HG03108 (cell line): ENCODE measurements at regions not wholly inside any gene's neighbourhood (a gene's known extent, or its start where the extent isn't known, plus 50 kb on each side); places are given as distances from the start of the nearest gene placed in this dataset.
A peak's percentile ranks its signal among the peaks of the same experiment; 100 is the strongest.

Source experiments
- ATAC-seq: cut with Tn5 transposase; IDR thresholded peaks from one replicate; pipeline ENCODE4 v1.9.1; 2021; ENCODE audit warnings: moderate library complexity; ENCODE audit not compliant: unreplicated experiment

DNA sequence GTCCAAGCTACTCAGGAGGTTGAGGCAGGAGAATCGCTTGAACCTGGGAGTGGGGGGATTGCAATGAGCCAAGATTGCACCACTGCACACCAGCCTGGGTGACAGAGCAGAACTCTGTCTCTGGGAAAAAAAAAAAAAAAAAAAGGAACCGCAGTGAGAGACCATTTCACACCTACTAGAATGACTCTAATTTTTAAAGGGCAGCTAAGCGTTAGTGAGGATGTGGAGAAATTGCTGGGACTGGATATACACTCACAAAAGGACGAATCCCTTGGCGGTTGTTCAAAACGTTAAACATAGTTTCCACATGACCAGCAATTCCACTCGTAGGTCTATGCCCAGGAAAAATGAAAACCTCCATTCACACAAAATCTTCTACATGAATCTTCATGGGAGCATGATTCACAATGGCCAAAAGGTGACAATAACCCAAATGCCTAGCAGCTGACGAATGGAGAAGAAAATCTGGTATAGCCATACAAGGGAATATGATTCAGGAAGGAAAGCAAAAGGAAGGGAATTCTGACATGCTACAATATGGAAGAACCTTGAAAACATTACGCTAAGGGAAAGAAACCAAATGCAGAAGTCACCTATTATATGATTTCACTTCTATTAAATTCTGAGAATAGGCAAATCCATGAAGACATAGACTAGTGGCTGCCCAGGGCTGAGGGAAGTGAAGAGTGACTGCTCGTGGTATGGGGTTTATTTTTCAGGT is 127.0 kb downstream of the CHSY1 start:
- ATAC-seq: no peak

DNA sequence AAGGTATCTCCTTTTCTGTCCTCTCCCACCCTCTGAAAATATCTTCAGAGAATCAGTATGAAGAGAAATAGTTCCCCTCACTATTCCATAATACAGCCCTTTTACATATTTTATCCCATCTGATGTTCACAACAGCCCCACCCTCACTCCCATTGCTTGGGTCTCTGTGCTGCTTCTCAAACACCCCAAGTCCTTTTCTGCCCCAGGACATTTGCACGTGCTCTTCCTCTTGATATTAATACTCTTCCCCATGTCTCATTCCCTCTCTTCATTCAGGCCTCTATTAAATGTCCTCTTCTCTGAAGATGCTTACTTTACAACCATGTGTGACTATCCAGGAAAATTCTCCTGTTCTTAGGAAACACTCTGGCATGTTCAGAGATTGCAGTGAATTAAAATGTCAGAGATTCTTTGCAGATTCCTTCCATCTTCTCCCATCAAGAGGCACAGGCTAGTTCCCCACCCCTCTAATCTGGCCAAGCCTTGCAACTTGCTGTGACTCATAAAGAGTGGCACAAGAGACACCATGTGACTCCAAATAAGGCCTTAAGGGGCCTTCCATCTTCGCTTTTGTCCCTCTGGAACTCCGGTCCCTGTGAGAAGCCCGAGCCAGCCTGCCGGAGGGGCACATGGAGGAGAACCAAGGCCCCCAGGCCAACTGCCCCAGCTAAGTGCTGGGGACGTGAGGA is 128.5 kb downstream of the CHSY1 start:
- no peak for ATAC-seq

DNA sequence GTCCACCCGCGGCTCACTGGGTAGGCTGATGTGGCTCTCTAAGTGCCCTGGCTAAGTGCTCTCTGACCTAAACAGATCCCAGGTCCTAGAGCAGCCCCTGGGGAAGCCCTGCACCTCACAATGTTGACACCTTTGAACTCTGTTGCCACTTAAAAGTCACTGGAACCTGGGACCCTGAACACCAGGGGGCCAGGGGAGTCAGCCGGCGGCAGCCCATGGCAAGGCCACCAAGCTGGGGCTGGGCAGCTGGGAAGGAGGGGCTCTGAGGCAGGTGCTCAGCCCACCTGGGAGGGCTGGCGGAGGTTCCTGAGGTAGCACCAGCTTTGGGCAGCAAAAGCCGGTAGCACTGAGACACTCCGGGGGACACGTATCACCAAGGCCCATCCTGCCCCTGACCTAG is 129.0 kb downstream of the CHSY1 start:
- no peak for ATAC-seq

DNA sequence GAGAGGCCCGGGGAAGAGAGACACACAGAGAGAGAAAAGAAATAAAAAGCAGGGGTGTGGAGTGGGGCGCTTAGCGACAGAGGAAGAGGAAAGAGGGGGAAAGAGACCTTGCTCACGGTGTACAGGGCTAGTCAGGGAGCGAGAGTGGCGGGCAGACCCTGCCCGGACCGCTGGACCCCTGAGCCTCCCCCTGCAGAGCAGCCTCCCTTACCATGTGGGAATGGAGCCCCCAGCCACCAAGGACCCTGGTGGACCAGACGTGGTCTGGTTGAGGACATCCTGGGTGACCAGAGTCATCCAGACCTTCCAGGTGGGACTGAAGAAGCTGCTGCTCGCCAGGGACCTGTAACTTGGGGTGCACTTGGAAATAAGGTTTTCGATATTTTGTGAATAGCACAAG is 129.6 kb downstream of the CHSY1 start:
- ATAC-seq: no peak

DNA sequence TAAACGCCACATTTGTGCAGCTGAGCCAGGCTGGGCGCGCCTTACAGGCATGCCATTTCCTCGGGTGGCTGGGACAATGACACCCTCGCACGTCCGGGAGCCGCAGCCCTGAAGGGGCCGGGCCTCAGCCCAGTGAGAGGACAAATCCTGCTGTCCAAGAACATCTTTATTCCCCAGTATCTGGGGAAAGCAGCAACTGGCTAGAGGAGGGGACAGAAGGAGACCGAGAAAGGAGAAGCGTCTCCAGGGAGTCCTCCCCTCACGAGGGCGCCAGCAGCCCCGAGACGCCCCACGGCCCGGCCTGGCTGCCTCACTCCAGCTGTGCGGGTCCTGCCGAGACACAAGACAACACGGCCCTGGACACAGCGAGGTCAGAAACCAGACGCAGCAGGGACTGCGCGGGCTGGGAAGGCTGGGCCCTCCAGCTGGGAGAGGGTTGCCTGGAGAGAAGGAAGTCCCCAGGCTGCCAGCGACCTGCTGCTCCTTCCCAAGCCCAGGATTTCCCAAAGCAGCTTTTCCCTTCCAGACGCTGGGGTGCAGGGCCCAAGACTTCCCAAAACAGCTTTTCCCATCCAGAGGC is 130.2 kb downstream of the CHSY1 start:
- peak; percentile 60 for ATAC-seq

DNA sequence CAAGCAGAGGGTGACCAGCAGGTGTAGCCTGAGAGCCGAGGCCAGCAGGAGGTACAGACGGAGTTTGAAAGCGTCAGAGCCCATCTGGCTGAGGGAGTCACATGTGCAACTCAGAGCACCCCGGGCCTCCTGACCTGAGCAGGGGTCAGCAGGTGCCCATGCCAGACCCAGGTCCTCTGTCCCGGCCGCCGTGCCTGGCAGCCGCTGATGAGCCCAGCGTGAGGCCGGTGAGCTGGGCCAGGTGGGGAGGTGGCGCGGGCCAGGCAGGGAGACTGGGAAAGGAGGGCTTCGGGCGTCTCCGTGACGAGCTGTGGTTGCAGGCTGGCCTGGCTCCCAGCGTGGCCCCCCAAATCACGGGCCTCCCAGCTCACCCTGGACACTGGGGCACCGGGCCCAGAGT is 130.9 kb downstream of the CHSY1 start:
- ATAC-seq: no peak

DNA sequence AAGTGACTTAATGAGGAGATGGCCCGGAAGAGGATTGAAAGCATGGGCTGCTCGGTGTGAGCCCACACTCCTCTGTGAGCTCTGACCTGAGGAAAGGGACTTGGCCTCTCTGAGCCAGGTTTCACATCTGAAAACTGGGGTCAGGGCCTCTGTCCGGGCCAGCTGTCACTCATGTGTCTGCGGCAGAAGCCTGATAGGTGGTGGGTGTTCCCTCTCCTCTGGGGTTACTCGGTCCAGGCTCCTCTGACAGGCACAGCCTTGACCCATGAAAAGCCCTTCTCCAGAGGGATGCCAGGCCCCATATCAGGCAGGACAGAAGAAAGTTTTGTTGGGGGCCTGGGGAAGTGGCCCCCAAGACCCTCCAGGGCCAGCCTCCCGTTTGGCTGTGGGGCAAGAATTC is 131.4 kb downstream of the CHSY1 start:
- ATAC-seq: no peak
